Keratinocyte (primary cell): ENCODE measurements at regions not wholly inside any gene's neighbourhood (a gene's known extent, or its start where the extent isn't known, plus 50 kb on each side); places are given as distances from the start of the nearest gene placed in this dataset.

Experiments used
- EZH2 ChIP-seq: IDR thresholded peaks from one replicate; pipeline ENCODE4 v1.6.1; 2012; ENCODE audit warnings: inconsistent platforms, mild to moderate bottlenecking, low read length, moderate library complexity
- TF ChIP-seq, protein P1 (sequence below), 3 experiments: IDR thresholded peaks in 1 of 3; conservative IDR thresholded peaks in 1 of 3; optimal IDR thresholded peaks in 1 of 3; 2 replicates in 2 of 3; 3 replicates in 1 of 3; pipeline versions ENCODE3 to v1.5.1; 2011; ENCODE audit warnings: low read length in 3 of 3, mild to moderate bottlenecking in 3 of 3, moderate library complexity in 2 of 3, control low read depth in 1 of 3, inconsistent platforms in 1 of 3; ENCODE audit not compliant: insufficient read depth in 2 of 3; ENCODE audit errors: extremely low read depth in 1 of 3

- TF ChIP-seq EZH2 = no peak
- TF ChIP-seq, protein P1, sequence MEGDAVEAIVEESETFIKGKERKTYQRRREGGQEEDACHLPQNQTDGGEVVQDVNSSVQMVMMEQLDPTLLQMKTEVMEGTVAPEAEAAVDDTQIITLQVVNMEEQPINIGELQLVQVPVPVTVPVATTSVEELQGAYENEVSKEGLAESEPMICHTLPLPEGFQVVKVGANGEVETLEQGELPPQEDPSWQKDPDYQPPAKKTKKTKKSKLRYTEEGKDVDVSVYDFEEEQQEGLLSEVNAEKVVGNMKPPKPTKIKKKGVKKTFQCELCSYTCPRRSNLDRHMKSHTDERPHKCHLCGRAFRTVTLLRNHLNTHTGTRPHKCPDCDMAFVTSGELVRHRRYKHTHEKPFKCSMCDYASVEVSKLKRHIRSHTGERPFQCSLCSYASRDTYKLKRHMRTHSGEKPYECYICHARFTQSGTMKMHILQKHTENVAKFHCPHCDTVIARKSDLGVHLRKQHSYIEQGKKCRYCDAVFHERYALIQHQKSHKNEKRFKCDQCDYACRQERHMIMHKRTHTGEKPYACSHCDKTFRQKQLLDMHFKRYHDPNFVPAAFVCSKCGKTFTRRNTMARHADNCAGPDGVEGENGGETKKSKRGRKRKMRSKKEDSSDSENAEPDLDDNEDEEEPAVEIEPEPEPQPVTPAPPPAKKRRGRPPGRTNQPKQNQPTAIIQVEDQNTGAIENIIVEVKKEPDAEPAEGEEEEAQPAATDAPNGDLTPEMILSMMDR (optimal IDR thresholded peaks at IDR 0.05 in 1 of 3, IDR thresholded peaks at IDR 0.05 in 1 of 3, conservative IDR thresholded peaks at IDR 0.05 in 1 of 3; ENCODE audit: extremely low read depth in 1 of 3, insufficient read depth in 2 of 3, low read length in 3 of 3) = no peak
These were observed 304.2 kb downstream of the TFAP2C start for GRCh38 chr20:56933331-56933698.
